GM19025 (cell line): ENCODE measurements at regions not wholly inside any gene's neighbourhood (a gene's known extent, or its start where the extent isn't known, plus 50 kb on each side); places are given as distances from the start of the nearest gene placed in this dataset.
"Not testable (repeated sequence)": the region's sequence is repeated elsewhere in the genome, so short reads cannot be mapped to it uniquely, and the experiment has no call there.

Source experiments
- ATAC-seq: cut with Tn5 transposase; IDR thresholded peaks from one replicate; pipeline ENCODE4 v1.9.1; 2021; ENCODE audit warnings: mild to moderate bottlenecking, low read depth, moderate library complexity; ENCODE audit not compliant: unreplicated experiment

- ATAC-seq = no peak
Observed at GRCh38 chr5:123721675-123722276, 209.8 kb downstream of the CSNK1G3 start.

GRCh38 chr5:123720955-123721354 lies 209.0 kb downstream of the CSNK1G3 start:
- ATAC-seq = no peak

- ATAC-seq = no peak
Observed at GRCh38 chr5:123720339-123720738, 208.4 kb downstream of the CSNK1G3 start.

- ATAC-seq = no peak
Observed at GRCh38 chr5:123719004-123719403, 207.0 kb downstream of the CSNK1G3 start.

- ATAC-seq = no peak
Observed at GRCh38 chr5:123718238-123718637, 206.3 kb downstream of the CSNK1G3 start.

- no peak for ATAC-seq
Observed at GRCh38 chr5:123717139-123717538, 205.2 kb downstream of the CSNK1G3 start.

- no peak for ATAC-seq
Observed at GRCh38 chr5:123710031-123710430, 198.1 kb downstream of the CSNK1G3 start.

GRCh38 chr5:123709422-123709821 lies 197.4 kb downstream of the CSNK1G3 start:
- ATAC-seq = no peak

GRCh38 chr5:123708074-123708806 lies 196.3 kb downstream of the CSNK1G3 start:
- ATAC-seq = no peak

- no peak for ATAC-seq
Observed at GRCh38 chr5:123706531-123706930, 194.6 kb downstream of the CSNK1G3 start.

- no peak for ATAC-seq
Observed at GRCh38 chr5:123705741-123706140, 193.8 kb downstream of the CSNK1G3 start.

- ATAC-seq = no peak
Observed at GRCh38 chr5:123701511-123702200, 189.7 kb downstream of the CSNK1G3 start.

GRCh38 chr5:123700624-123701287 lies 188.8 kb downstream of the CSNK1G3 start:
- ATAC-seq = no peak

- ATAC-seq = no peak
Observed at GRCh38 chr5:123699571-123699970, 187.6 kb downstream of the CSNK1G3 start.

GRCh38 chr5:123698937-123699336 lies 187.0 kb downstream of the CSNK1G3 start:
- ATAC-seq = not testable (repeated sequence)

GRCh38 chr5:123696921-123697341 lies 185.0 kb downstream of the CSNK1G3 start:
- no peak for ATAC-seq

GRCh38 chr5:123690821-123691220 lies 178.8 kb downstream of the CSNK1G3 start:
- no peak for ATAC-seq

- no peak for ATAC-seq
Observed at GRCh38 chr5:123681061-123681460, 169.1 kb downstream of the CSNK1G3 start.

- ATAC-seq = no peak
Observed at GRCh38 chr5:123673107-123673506, 161.1 kb downstream of the CSNK1G3 start.

- ATAC-seq = no peak
Observed at GRCh38 chr5:123671711-123672456, 159.9 kb downstream of the CSNK1G3 start.
